ENCODE measurements at regions not wholly inside any gene's neighbourhood (a gene's known extent, or its start where the extent isn't known, plus 50 kb on each side); places are given as distances from the start of the nearest gene placed in this dataset.

GRCh38 chr5:67774786-67775185 lies 440.8 kb upstream of the PIK3R1 start:
- TF ChIP-seq CTCF (IDR thresholded peaks at IDR 0.05; ENCODE audit: insufficient read depth, low read length, poor library complexity, severe bottlenecking) = no peak
- no peak for TF ChIP-seq EZH2phosphoT487 (conservative IDR thresholded peaks at IDR 0.05; ENCODE audit: low read length)
